PC-3 (cell line): ENCODE measurements at regions not wholly inside any gene's neighbourhood (a gene's known extent, or its start where the extent isn't known, plus 50 kb on each side); places are given as distances from the start of the nearest gene placed in this dataset.

ENCODE experiments used
- CTCF ChIP-seq: fragments of 300-600 bp; sonication (generic); conservative IDR thresholded peaks from 2 replicates; pipeline ENCODE4 v1.5.1; 2017; ENCODE audit warnings: antibody characterized with exemption, low read depth, mild to moderate bottlenecking, low read length
- EZH2 ChIP-seq: fragments of 300-600 bp; sonication (generic); IDR thresholded peaks from one replicate; pipeline ENCODE4 v1.6.1; 2017; ENCODE audit warnings: antibody characterized with exemption, mild to moderate bottlenecking, low read length; ENCODE audit not compliant: unreplicated experiment

GRCh38 chr1:37137601-37138000 lies 103.3 kb upstream of the GRIK3 start:
- TF ChIP-seq EZH2 (no peak), CTCF (no peak)
